ENCODE measurements at regions not wholly inside any gene's neighbourhood (a gene's known extent, or its start where the extent isn't known, plus 50 kb on each side); places are given as distances from the start of the nearest gene placed in this dataset.

- CTCF ChIA-PET = no interaction called here
- DNase-seq (ENCODE audit: low spot score) (no peak), ATAC-seq (no peak)
- no peak overlapping the region for H3K4me3 Mint-ChIP-seq
- H3K9me3 Mint-ChIP-seq = peaks cover 9% of the 10 kb centered on the region
- H3K27me3 Mint-ChIP-seq (ENCODE audit: low read depth) = no peaks in the 10 kb centered on the region
- no peaks in the 10 kb centered on the region for H3K36me3 Mint-ChIP-seq
- no peak for TF ChIP-seq AFF4 (CRISPR knock-in tag; IDR thresholded peaks at IDR 0.05; ENCODE audit: borderline replicate concordance)
- no peak for TF ChIP-seq ZNF232 (CRISPR knock-in tag; IDR thresholded peaks at IDR 0.05)
- no peak for TF ChIP-seq ZNF423 (CRISPR knock-in tag; IDR thresholded peaks at IDR 0.05)
- no peak for TF ChIP-seq ATF1 (CRISPR knock-in tag; IDR thresholded peaks at IDR 0.05)
- no peak for TF ChIP-seq SP1 (CRISPR knock-in tag; conservative IDR thresholded peaks at IDR 0.05)
- TF ChIP-seq ZNF396 (CRISPR knock-in tag; IDR thresholded peaks at IDR 0.05; ENCODE audit: borderline replicate concordance) = no peak
- no peak for TF ChIP-seq USF1 (CRISPR knock-in tag; IDR thresholded peaks at IDR 0.05)
- TF ChIP-seq ZBTB21 (CRISPR knock-in tag; IDR thresholded peaks at IDR 0.05; ENCODE audit: borderline replicate concordance) = no peak
- TF ChIP-seq NFYB (CRISPR knock-in tag; conservative IDR thresholded peaks at IDR 0.05; ENCODE audit: low read depth) = no peak
- TF ChIP-seq ZNF416 (CRISPR knock-in tag; IDR thresholded peaks at IDR 0.05) = no peak
- TF ChIP-seq ZNF671 (CRISPR knock-in tag; IDR thresholded peaks at IDR 0.05) = no peak
- TF ChIP-seq ERG (CRISPR knock-in tag; IDR thresholded peaks at IDR 0.05) = no peak
- TF ChIP-seq HMGXB4 (CRISPR knock-in tag; IDR thresholded peaks at IDR 0.05) = no peak
- no peak for TF ChIP-seq GRHL2 (CRISPR knock-in tag; IDR thresholded peaks at IDR 0.05; ENCODE audit: insufficient replicate concordance, severe bottlenecking)
- TF ChIP-seq MYBL2 (CRISPR knock-in tag; IDR thresholded peaks at IDR 0.05) = no peak
- TF ChIP-seq ZNF281 (CRISPR knock-in tag; IDR thresholded peaks at IDR 0.05) = no peak
- H3K4me1 Mint-ChIP-seq = peaks cover 10% of the 10 kb centered on the region
- POLR2A ChIA-PET = no interaction called here
- no peak overlapping the region for H3K27ac Mint-ChIP-seq
These were observed 208.8 kb downstream of the COG6 start for GRCh38 chr13:39864221-39864620.

GRCh38 chr13:39866722-39867121, 211.3 kb downstream of the COG6 start:
- no peaks in the 10 kb centered on the region for H3K36me3 Mint-ChIP-seq
- no peak overlapping the region for H3K4me3 Mint-ChIP-seq
- no peak overlapping the region for H3K27ac Mint-ChIP-seq
- H3K4me1 Mint-ChIP-seq = peaks cover 10% of the 10 kb centered on the region
- no peaks in the 10 kb centered on the region for H3K27me3 Mint-ChIP-seq (ENCODE audit: low read depth)
- ATAC-seq (no peak), DNase-seq (ENCODE audit: low spot score) (no peak)
- ChIA-PET CTCF (no interaction called here), POLR2A (no interaction called here)
- TF ChIP-seq GABPB1 (CRISPR knock-in tag; IDR thresholded peaks at IDR 0.05) (no peak), ZNF396 (CRISPR knock-in tag; IDR thresholded peaks at IDR 0.05; ENCODE audit: borderline replicate concordance) (no peak), ATF6 (CRISPR knock-in tag; IDR thresholded peaks at IDR 0.05) (no peak), SMAD4 (CRISPR knock-in tag; IDR thresholded peaks at IDR 0.05) (no peak), GTF2I (CRISPR knock-in tag; conservative IDR thresholded peaks at IDR 0.05) (no peak), E2F4 (CRISPR knock-in tag; IDR thresholded peaks at IDR 0.05; ENCODE audit: borderline replicate concordance, low read depth) (no peak), JAZF1 (CRISPR knock-in tag; IDR thresholded peaks at IDR 0.05) (no peak), MYBL2 (CRISPR knock-in tag; IDR thresholded peaks at IDR 0.05) (no peak)
- peaks cover 9% of the 10 kb centered on the region for H3K9me3 Mint-ChIP-seq
